Activated naive CD8-positive, alpha-beta T cell treated with anti-CD3 and anti-CD28 coated beads, Interleukin-2, amount 50 U/mL, for 24 hours (primary cell): ENCODE measurements at regions not wholly inside any gene's neighbourhood (a gene's known extent, or its start where the extent isn't known, plus 50 kb on each side); places are given as distances from the start of the nearest gene placed in this dataset.

Experiments used
- ATAC-seq: fragments of 150-1000 bp; cut with Tn5 transposase; one replicate; pipeline ENCODE4 v1.10.0; 2021
- DNase-seq: peaks from one replicate; pipeline ENCODE4 v3.0.0; 2021
- H3K27ac Mint-ChIP-seq: one replicate; pipeline ENCODE4 v1.8.0; 2021; ENCODE audit warnings: mild to moderate bottlenecking, mixed read lengths
- H3K27me3 Mint-ChIP-seq: one replicate; pipeline ENCODE4 v1.8.0; 2021; ENCODE audit warnings: mixed read lengths
- H3K36me3 Mint-ChIP-seq: one replicate; pipeline ENCODE4 v1.8.0; 2021; ENCODE audit warnings: low read depth, mixed read lengths
- H3K4me1 Mint-ChIP-seq: one replicate; pipeline ENCODE4 v1.8.0; 2021; ENCODE audit warnings: mixed read lengths
- H3K4me3 Mint-ChIP-seq: one replicate; pipeline ENCODE4 v1.8.0; 2021; ENCODE audit warnings: mild to moderate bottlenecking, moderate library complexity, mixed read lengths
- H3K9me3 Mint-ChIP-seq: one replicate; pipeline ENCODE4 v1.8.0; 2021; ENCODE audit warnings: mixed read lengths

- H3K4me1 Mint-ChIP-seq, result peaks cover 10% of the 10 kb centered on the region
- no peaks in the 10 kb centered on the region for H3K9me3 Mint-ChIP-seq
- H3K4me3 Mint-ChIP-seq, result no peak overlapping the region
- no peak overlapping the region for H3K27ac Mint-ChIP-seq
- ATAC-seq, result no peak
- no peaks in the 10 kb centered on the region for H3K36me3 Mint-ChIP-seq
- no peaks in the 10 kb centered on the region for H3K27me3 Mint-ChIP-seq
- DNase-seq, result no peak
These were observed 81.4 kb upstream of the TRIM2 start for GRCh38 chr4:153122855-153123254.

DNA sequence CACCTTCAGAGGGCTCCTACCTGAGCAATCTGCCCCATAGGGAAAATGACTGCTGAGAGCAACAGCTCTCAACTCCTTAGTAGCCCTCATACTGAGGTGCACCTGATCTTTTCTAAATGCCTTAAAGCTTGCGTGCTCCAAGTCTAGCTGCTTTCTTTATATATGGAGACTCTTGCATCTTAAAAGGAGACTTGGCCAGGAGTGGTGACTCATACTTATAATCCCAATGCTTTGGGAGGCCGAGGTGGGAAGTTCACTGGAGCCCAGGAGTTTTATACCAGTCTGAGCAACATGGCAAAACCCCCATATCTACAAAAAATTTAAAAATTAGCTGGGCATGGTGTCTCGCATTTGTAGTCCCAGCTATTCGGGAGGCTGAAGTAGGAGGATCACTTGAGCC, 78.1 kb upstream of the TRIM2 start:
- no peak overlapping the region for H3K27ac Mint-ChIP-seq

DNA sequence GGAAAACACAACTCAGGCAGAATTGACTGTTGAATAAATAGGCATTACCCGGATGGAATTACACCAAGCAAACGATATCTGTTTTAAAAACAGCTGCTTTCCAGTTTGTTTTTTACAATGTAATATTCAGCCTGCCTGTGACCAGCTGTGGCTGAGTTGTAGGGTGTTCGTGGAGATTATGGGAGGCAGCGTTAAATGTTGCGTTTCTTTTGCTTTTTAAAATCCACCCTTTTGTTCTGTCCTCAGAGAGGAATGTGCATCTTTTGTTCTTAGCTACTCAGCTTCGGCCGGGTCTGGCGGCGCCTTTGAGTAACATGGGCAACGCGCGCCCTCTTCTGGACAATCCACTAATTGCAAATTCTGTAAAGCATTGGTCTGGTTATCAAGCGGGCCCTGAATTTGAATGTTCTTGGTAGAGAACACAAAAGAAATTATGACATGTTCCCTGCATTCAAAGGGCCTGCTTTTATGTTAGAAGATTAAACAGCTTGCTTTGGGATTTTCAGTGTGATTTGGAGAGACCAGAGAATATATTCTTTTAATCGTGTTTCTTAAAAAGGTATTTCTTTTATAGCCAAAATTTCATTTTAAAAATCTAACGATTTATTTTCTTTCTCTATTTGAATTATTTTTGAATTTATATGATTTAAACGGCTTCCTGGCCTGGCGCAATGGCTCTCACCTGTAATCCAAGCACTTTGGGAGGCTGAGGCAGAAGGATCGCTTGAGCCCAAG, 76.3 kb upstream of the TRIM2 start:
- Mint-ChIP-seq H3K4me3 (no peak overlapping the region), H3K9me3 (peaks cover 3% of the 10 kb centered on the region), H3K27ac (no peak overlapping the region), H3K4me1 (peaks cover 12% of the 10 kb centered on the region), H3K27me3 (no peaks in the 10 kb centered on the region), H3K36me3 (no peaks in the 10 kb centered on the region)
- ATAC-seq (peak; percentile 71), DNase-seq (peak; percentile 88)

More for the DNA sequence above, 78.1 kb upstream of the TRIM2 start:
- DNase-seq, result no peak
- no peak for ATAC-seq
- Mint-ChIP-seq H3K4me1 (peaks cover 12% of the 10 kb centered on the region), H3K4me3 (no peak overlapping the region), H3K9me3 (peaks cover 3% of the 10 kb centered on the region), H3K27me3 (no peaks in the 10 kb centered on the region), H3K36me3 (no peaks in the 10 kb centered on the region)

- peaks cover 29% of the 10 kb centered on the region for H3K4me1 Mint-ChIP-seq
- DNase-seq (no peak), ATAC-seq (no peak)
- peaks cover 1% of the 10 kb centered on the region for H3K36me3 Mint-ChIP-seq
- no peak overlapping the region for H3K4me3 Mint-ChIP-seq
- no peak overlapping the region for H3K27ac Mint-ChIP-seq
- H3K27me3 Mint-ChIP-seq, result peaks cover 8% of the 10 kb centered on the region
- peaks cover 3% of the 10 kb centered on the region for H3K9me3 Mint-ChIP-seq
These were observed 72.6 kb upstream of the TRIM2 start for GRCh38 chr4:153131596-153131995.

DNA sequence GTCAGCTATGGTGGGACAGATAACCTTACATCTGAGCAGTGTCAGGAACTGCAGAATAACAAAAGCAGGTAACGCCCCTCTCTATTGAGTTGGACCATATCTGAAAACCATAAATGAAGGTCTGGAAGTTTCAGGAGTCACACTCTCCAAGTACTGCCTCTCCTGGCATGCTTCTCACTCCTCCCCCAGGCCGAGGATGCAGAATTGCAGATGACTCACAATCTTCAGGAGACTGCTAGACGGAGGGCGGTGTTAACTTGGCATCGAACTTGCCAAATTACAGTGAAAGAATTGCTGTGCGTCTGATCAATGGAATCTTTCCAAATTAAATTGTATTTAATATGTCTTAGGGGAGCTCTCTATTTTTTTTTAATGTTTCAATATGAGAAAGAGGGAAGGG, 67.1 kb upstream of the TRIM2 start:
- H3K4me3 Mint-ChIP-seq, result no peak overlapping the region
- H3K27me3 Mint-ChIP-seq, result peaks cover 17% of the 10 kb centered on the region
- no peaks in the 10 kb centered on the region for H3K9me3 Mint-ChIP-seq
- DNase-seq (no peak), ATAC-seq (no peak)
- H3K4me1 Mint-ChIP-seq, result peaks cover 21% of the 10 kb centered on the region
- no peak overlapping the region for H3K27ac Mint-ChIP-seq
- peaks cover 1% of the 10 kb centered on the region for H3K36me3 Mint-ChIP-seq

- peaks cover 1% of the 10 kb centered on the region for H3K36me3 Mint-ChIP-seq
- DNase-seq (no peak), ATAC-seq (no peak)
- H3K9me3 Mint-ChIP-seq, result no peaks in the 10 kb centered on the region
- no peak overlapping the region for H3K4me3 Mint-ChIP-seq
- H3K27me3 Mint-ChIP-seq, result peaks cover 19% of the 10 kb centered on the region
- no peak overlapping the region for H3K27ac Mint-ChIP-seq
- peaks cover 21% of the 10 kb centered on the region for H3K4me1 Mint-ChIP-seq
These were observed 66.3 kb upstream of the TRIM2 start for GRCh38 chr4:153137677-153138630.

- H3K9me3 Mint-ChIP-seq, result no peaks in the 10 kb centered on the region
- H3K4me3 Mint-ChIP-seq, result no peak overlapping the region
- ATAC-seq, result no peak
- peaks cover 19% of the 10 kb centered on the region for H3K27me3 Mint-ChIP-seq
- DNase-seq, result no peak
- H3K4me1 Mint-ChIP-seq, result peaks cover 19% of the 10 kb centered on the region
- H3K27ac Mint-ChIP-seq, result no peak overlapping the region
- H3K36me3 Mint-ChIP-seq, result peaks cover 1% of the 10 kb centered on the region
These were observed 65.5 kb upstream of the TRIM2 start for GRCh38 chr4:153138736-153139135.

DNA sequence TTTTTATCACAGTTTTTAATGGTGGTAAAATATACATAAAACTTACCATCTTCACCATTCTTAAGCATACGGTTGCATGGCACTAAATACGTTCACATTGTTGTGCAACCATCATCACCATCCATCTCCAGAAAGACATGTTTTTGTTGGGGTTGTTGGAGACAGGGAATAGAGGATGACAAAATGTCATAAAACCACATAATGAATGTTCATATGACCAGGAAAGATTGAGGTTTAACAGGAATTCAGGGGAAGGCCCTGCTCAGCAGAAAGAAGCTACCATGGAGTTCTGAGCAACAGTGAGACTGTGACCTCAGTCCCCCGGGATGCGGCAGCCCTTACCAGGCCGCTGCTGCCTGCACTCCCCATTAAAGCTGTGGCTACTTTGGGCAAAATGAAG, 63.9 kb upstream of the TRIM2 start:
- DNase-seq (no peak), ATAC-seq (no peak)
- H3K9me3 Mint-ChIP-seq, result no peaks in the 10 kb centered on the region
- H3K27ac Mint-ChIP-seq, result no peak overlapping the region
- H3K4me1 Mint-ChIP-seq, result peaks cover 7% of the 10 kb centered on the region
- H3K4me3 Mint-ChIP-seq, result no peak overlapping the region
- H3K27me3 Mint-ChIP-seq, result peaks cover 13% of the 10 kb centered on the region
- no peaks in the 10 kb centered on the region for H3K36me3 Mint-ChIP-seq

DNA sequence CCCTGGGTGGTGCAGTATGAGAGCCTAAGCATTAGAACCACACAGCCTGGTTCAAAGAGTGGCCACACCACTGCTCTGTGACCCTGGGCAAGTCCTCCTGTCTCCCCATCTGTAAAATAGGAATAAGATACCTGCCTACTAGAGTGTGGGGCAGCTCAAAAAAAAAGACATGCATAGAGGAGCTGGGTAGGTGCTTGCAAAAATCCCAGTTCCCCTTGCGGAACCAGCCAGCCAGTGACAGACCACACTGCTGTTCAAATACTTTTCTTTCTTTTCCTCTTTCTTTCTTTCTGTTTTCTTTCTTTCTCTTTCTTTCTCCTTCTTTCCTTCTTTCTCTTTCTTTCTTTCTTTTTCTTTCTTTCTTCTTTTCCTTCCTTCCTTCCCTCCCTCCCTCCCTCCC, 63.0 kb upstream of the TRIM2 start:
- DNase-seq, result no peak
- no peaks in the 10 kb centered on the region for H3K36me3 Mint-ChIP-seq
- H3K4me1 Mint-ChIP-seq, result peaks cover 7% of the 10 kb centered on the region
- no peak overlapping the region for H3K4me3 Mint-ChIP-seq
- no peaks in the 10 kb centered on the region for H3K9me3 Mint-ChIP-seq
- H3K27ac Mint-ChIP-seq, result no peak overlapping the region
- peaks cover 11% of the 10 kb centered on the region for H3K27me3 Mint-ChIP-seq
- ATAC-seq, result no peak

DNA sequence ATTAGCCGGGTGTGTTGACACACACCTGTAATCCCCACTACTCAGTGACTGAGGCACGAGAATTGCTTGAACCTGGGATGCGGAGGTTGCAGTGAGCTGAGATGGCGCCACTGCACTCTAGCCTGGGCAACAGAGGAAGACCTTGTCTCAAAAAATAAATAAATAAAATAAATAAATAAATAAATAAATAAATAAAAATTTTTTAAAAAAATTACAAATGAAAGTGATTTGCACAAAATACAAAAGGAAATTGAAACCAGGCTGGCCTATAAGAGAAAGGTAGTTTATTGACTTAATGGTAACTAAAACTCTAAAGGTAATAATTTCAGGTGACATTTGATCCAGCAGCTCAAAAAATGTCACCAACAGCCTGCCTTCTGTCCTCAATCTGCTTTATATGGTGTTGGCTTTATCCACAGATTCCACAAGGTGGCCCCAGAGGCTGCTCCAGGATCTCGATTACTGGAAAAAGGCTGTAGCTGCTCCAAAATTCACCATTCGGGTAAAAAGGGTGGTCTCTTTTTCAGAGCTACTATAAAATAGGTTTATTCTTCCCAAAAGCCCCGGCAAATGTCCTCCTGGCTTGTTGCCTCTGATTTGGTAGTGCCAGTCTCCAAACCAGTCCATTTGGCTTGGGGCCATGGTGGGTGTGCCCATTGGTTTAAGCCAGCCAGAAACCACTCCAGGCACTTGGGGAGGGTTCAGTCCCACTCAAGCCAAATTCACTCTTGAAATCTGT, 61.4 kb upstream of the TRIM2 start:
- H3K4me3 Mint-ChIP-seq, result no peak overlapping the region
- no peaks in the 10 kb centered on the region for H3K36me3 Mint-ChIP-seq
- H3K27ac Mint-ChIP-seq, result no peak overlapping the region
- H3K27me3 Mint-ChIP-seq, result peaks cover 9% of the 10 kb centered on the region
- peak; percentile 66 for ATAC-seq
- no peaks in the 10 kb centered on the region for H3K9me3 Mint-ChIP-seq
- peaks cover 7% of the 10 kb centered on the region for H3K4me1 Mint-ChIP-seq
- DNase-seq, result peak; percentile 48

DNA sequence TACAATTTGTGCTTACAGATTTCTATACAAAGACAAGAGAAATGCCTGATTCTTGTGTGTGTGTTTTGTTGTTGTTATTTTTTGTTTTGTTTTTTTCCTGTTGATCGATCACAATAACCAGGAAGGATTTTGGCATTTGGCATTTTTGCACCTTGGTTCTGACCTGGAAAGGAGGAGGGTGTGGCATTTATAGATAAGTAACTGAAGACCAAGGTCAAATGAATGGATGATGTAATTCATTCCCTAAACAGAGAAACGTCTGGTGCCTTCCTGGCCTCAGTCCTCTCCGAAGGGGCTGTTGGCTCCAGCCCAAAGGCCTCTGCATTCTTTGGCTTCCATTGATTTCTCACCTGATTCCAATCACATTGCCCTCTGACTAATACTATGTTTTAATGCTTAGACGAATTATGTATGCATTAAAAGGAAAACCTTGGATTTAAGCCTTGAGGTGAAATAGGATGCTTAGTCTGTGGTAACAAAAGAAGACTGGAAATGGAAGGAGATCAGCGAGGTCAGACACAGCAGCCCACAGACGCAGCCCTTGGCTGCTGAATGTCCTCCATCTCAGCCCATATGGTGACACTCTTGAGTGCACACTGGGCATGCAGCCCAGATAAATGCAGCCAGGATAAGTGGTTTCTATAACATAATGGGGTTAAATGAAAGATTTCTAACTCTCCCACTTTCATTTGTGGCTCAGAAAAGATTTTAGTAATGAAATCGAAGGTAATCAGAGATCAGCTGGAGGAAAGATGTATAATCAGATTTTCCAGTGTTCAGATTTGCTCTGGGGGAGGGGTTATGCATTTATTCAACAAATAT, 60.5 kb upstream of the TRIM2 start:
- no peak for DNase-seq

GRCh38 chr4:153146031-153146430, 58.2 kb upstream of the TRIM2 start:
- Mint-ChIP-seq H3K4me1 (peaks cover 5% of the 10 kb centered on the region), H3K9me3 (no peaks in the 10 kb centered on the region), H3K36me3 (no peaks in the 10 kb centered on the region), H3K4me3 (no peak overlapping the region), H3K27ac (no peak overlapping the region), H3K27me3 (peaks cover 9% of the 10 kb centered on the region)
- no peak for DNase-seq
- ATAC-seq, result peak; percentile 15

More for the DNA sequence above, 60.5 kb upstream of the TRIM2 start:
- no peaks in the 10 kb centered on the region for H3K36me3 Mint-ChIP-seq
- H3K9me3 Mint-ChIP-seq, result no peaks in the 10 kb centered on the region
- H3K4me1 Mint-ChIP-seq, result peaks cover 5% of the 10 kb centered on the region
- no peak overlapping the region for H3K4me3 Mint-ChIP-seq
- H3K27me3 Mint-ChIP-seq, result peaks cover 9% of the 10 kb centered on the region
- no peak overlapping the region for H3K27ac Mint-ChIP-seq
- no peak for ATAC-seq

- no peaks in the 10 kb centered on the region for H3K36me3 Mint-ChIP-seq
- DNase-seq, result no peak
- peaks cover 17% of the 10 kb centered on the region for H3K27me3 Mint-ChIP-seq
These were observed 57.3 kb upstream of the TRIM2 start for GRCh38 chr4:153146961-153147360.

DNA sequence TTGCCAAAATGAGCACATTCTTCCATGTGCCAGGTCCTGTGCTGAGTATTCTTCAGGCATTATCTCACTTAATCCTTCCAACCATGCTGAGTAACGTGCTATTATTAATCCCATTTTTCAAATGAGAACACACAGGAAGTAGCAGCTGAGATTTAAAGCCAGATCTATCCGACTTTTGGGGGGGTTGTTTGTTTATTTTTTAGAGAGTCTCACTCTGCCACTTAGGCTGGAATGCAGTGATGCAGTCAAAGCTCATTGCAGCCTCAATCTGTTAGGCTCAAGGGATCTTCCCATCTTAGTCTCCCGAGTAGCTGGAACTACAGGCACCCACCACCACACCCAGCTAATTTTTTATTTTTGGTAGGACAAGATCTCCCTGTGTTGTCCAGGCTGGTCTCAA, 55.5 kb upstream of the TRIM2 start:
- Mint-ChIP-seq H3K36me3 (no peaks in the 10 kb centered on the region), H3K27ac (no peak overlapping the region), H3K9me3 (no peaks in the 10 kb centered on the region), H3K4me1 (peaks cover 24% of the 10 kb centered on the region), H3K27me3 (peaks cover 21% of the 10 kb centered on the region), H3K4me3 (no peak overlapping the region)
- DNase-seq (no peak), ATAC-seq (no peak)

More at GRCh38 chr4:153146961-153147360, 57.3 kb upstream of the TRIM2 start:
- no peak overlapping the region for H3K4me3 Mint-ChIP-seq
- ATAC-seq, result no peak
- H3K9me3 Mint-ChIP-seq, result no peaks in the 10 kb centered on the region
- peaks cover 12% of the 10 kb centered on the region for H3K4me1 Mint-ChIP-seq
- H3K27ac Mint-ChIP-seq, result no peak overlapping the region
